SK-N-SH (cell line): ENCODE measurements at regions not wholly inside any gene's neighbourhood (a gene's known extent, or its start where the extent isn't known, plus 50 kb on each side); places are given as distances from the start of the nearest gene placed in this dataset.

Experiments
- CTCF ChIA-PET: fragments of 300-600, 350-600 bp; formaldehyde crosslinking; extraction: SDS; loops from one replicate; lab custom pipeline; 2021; lab: Yijun Ruan, JAX
- POLR2A ChIA-PET: fragments of 350-600 bp; sonication (Branson Sonifier 250); formaldehyde crosslinking; extraction: SDS; loops from one replicate; lab custom pipeline; 2020; ENCODE audit warnings: antibody characterized with exemption, inconsistent platforms; lab: Yijun Ruan, JAX
- DNase-seq: peaks from one replicate; pipeline ENCODE4 v3.0.0; 2012
- H2AFZ ChIP-seq: fragments of 200-600 bp; sonication (generic); 2 replicates; pipeline ENCODE4 v1.8.1; 2016; ENCODE audit warnings: antibody characterized with exemption, mild to moderate bottlenecking, low read depth
- H3F3A ChIP-seq: fragments of 200-600 bp; sonication (generic); replicated peaks from 2 replicates; pipeline ENCODE3; 2016; ENCODE audit warnings: antibody characterized with exemption, mild to moderate bottlenecking; ENCODE audit not compliant: insufficient read depth
- H3K27ac ChIP-seq, 2 experiments: fragments of 200-500 bp in 1 of 2; fragments of 200-600 bp in 1 of 2; sonication (Bioruptor generic) in 1 of 2; sonication (generic), shearing (Covaris generic) in 1 of 2; 2 replicates each; pipeline versions ENCODE4 v1.5.1 to v1.6.1; 2014 to 2016; ENCODE audit warnings: low read depth in 2 of 2, inconsistent platforms in 1 of 2, low read length in 1 of 2, mild to moderate bottlenecking in 1 of 2, mixed read lengths in 1 of 2
- H3K27me3 ChIP-seq: fragments of 200-600 bp; sonication (generic), shearing (Covaris generic); 2 replicates; pipeline ENCODE4 v1.6.1; 2016; ENCODE audit warnings: mixed run types; ENCODE audit not compliant: insufficient read depth
- H3K36me3 ChIP-seq, 2 experiments: fragments of 200-500 bp in 1 of 2; fragments of 200-600 bp in 1 of 2; sonication (Bioruptor generic) in 1 of 2; sonication (generic) in 1 of 2; replicated peaks in 1 of 2; 2 replicates each; pipeline versions ENCODE3 to v1.5.1; 2014 to 2016; ENCODE audit warnings: low read length in 1 of 2, mild to moderate bottlenecking in 1 of 2; ENCODE audit not compliant: insufficient read depth in 2 of 2, control insufficient read depth in 1 of 2
- H3K4me1 ChIP-seq, 2 experiments: fragments of 200-500 bp in 1 of 2; fragments of 200-600 bp in 1 of 2; sonication (Bioruptor generic) in 1 of 2; sonication (generic), shearing (Covaris generic) in 1 of 2; 2 replicates each; pipeline versions ENCODE4 v1.5.1 to v1.6.1; 2014 to 2016; ENCODE audit warnings: low read depth in 1 of 2, low read length in 1 of 2, mixed run types in 1 of 2; ENCODE audit not compliant: insufficient read depth in 2 of 2, control insufficient read depth in 1 of 2
- H3K4me2 ChIP-seq: fragments of 200-600 bp; sonication (generic), shearing (Covaris generic); 2 replicates; pipeline ENCODE4 v1.6.1; 2017; ENCODE audit warnings: mixed run types
- H3K4me3 ChIP-seq, 2 experiments: fragments of 200-500 bp in 1 of 2; fragments of 200-600 bp in 1 of 2; sonication (Bioruptor generic) in 1 of 2; sonication (generic), shearing (Covaris generic) in 1 of 2; 2 replicates each; pipeline versions ENCODE4 v1.5.1 to v1.8.1; 2014 to 2016; ENCODE audit warnings: low read depth in 2 of 2, inconsistent platforms in 1 of 2, low read length in 1 of 2, mild to moderate bottlenecking in 1 of 2, mixed read lengths in 1 of 2, moderate library complexity in 1 of 2
- H3K79me2 ChIP-seq: fragments of 200-600 bp; sonication (generic); 2 replicates; pipeline ENCODE4 v1.8.1; 2017; ENCODE audit warnings: mild to moderate bottlenecking; ENCODE audit not compliant: insufficient read depth
- H3K9ac ChIP-seq: fragments of 200-600 bp; sonication (generic); 2 replicates; pipeline ENCODE4 v1.6.1; 2017; ENCODE audit warnings: mixed run types
- H3K9me2 ChIP-seq: fragments of 200-600 bp; sonication (generic); 2 replicates; pipeline ENCODE4 v1.6.1; 2017; ENCODE audit warnings: mixed run types
- H3K9me3 ChIP-seq: fragments of 200-600 bp; sonication (generic); 2 replicates; pipeline ENCODE4 v1.6.1; 2017; ENCODE audit warnings: mixed run types, mild to moderate bottlenecking, moderate library complexity
- H4K20me1 ChIP-seq: fragments of 200-600 bp; sonication (generic); 2 replicates; pipeline ENCODE4 v1.6.1; 2017; ENCODE audit warnings: mild to moderate bottlenecking, mixed run types; ENCODE audit not compliant: insufficient read depth
- CHD2 ChIP-seq: fragments of 150-350 bp; IDR thresholded peaks from 2 replicates; pipeline ENCODE4 v1.6.1; 2018; ENCODE audit warnings: low read length; ENCODE audit not compliant: partially characterized antibody
- ELF1 ChIP-seq: IDR thresholded peaks from 2 replicates; pipeline ENCODE4 v1.4.0; 2012
- FOXJ3 ChIP-seq: sonication (generic); formaldehyde crosslinking; IDR thresholded peaks from 2 replicates; pipeline ENCODE4 v1.5.1; 2020; ENCODE audit warnings: mild to moderate bottlenecking, missing genetic modification reagents
- GATA2 ChIP-seq: sonication (generic); formaldehyde crosslinking; IDR thresholded peaks from 2 replicates; pipeline ENCODE4 v1.5.0; 2020; ENCODE audit warnings: mild to moderate bottlenecking, missing genetic modification reagents
- IRF3 ChIP-seq: fragments of 150-350 bp; IDR thresholded peaks from 2 replicates; pipeline ENCODE4 v1.6.1; 2016; ENCODE audit warnings: mild to moderate bottlenecking, low read depth, low read length
- MEF2A ChIP-seq: IDR thresholded peaks from 2 replicates; pipeline ENCODE4 v1.4.0; 2012; ENCODE audit warnings: low read depth, borderline replicate concordance
- MXI1 ChIP-seq: IDR thresholded peaks from 2 replicates; pipeline ENCODE4 v1.6.1; 2012; ENCODE audit warnings: mild to moderate bottlenecking, low read depth, low read length, improper control_type of control experiment
- NFIC ChIP-seq: IDR thresholded peaks from 2 replicates; pipeline ENCODE4 v1.4.0; 2012; ENCODE audit warnings: borderline replicate concordance
- NRF1 ChIP-seq: IDR thresholded peaks from 2 replicates; pipeline ENCODE4 v1.6.1; 2012; ENCODE audit warnings: low read depth, mild to moderate bottlenecking, low read length
- POLR2AphosphoS5 ChIP-seq: IDR thresholded peaks from 2 replicates; pipeline ENCODE4 v1.6.1; 2012; ENCODE audit warnings: low read depth, low read length
- RAD21 ChIP-seq: IDR thresholded peaks from 2 replicates; pipeline ENCODE4 v1.6.1; 2012; ENCODE audit warnings: mild to moderate bottlenecking, low read length
- RFX5 ChIP-seq: IDR thresholded peaks from 2 replicates; pipeline ENCODE4 v1.6.1; 2012; ENCODE audit warnings: mild to moderate bottlenecking, improper control_type of control experiment, low read length
- RXRA ChIP-seq: IDR thresholded peaks from 2 replicates; pipeline ENCODE4 v1.4.0; 2012; ENCODE audit warnings: low read depth, mild to moderate bottlenecking, borderline replicate concordance
- SMC3 ChIP-seq: IDR thresholded peaks from 2 replicates; pipeline ENCODE4 v1.6.1; 2012; ENCODE audit warnings: low read depth, low read length, improper control_type of control experiment
- TCF12 ChIP-seq: IDR thresholded peaks from 2 replicates; pipeline ENCODE4 v1.4.0; 2012
- TEAD4 ChIP-seq: IDR thresholded peaks from 2 replicates; pipeline ENCODE4 v1.4.0; 2012; ENCODE audit warnings: mild to moderate bottlenecking, borderline replicate concordance; ENCODE audit not compliant: insufficient read depth
- ZBTB33 ChIP-seq: IDR thresholded peaks from 2 replicates; pipeline ENCODE4 v1.4.0; 2012; ENCODE audit warnings: low read depth, borderline replicate concordance
- WGBS: methylation state at CpG from one replicate; pipeline ENCODE4 v1.1.6; 2017; ENCODE audit warnings: low lambda C conversion rate; 5-methylcytosine and 5-hydroxymethylcytosine counted together
- TF ChIP-seq, protein P1 (sequence below): IDR thresholded peaks from 2 replicates; pipeline ENCODE4 v1.4.0; 2012; ENCODE audit warnings: low read depth

- no peak overlapping the region for H3K4me2 ChIP-seq
- no peaks in the 10 kb centered on the region for H3K36me3 ChIP-seq
- DNase-seq, result no peak
- no peaks in the 10 kb centered on the region for H3F3A ChIP-seq
- CTCF ChIA-PET, result interaction anchor here (0.7 kb wide), 1 partner anchor 56 kb away, joined by 3 read pairs; no protein-coding TSS in a partner anchor
- H3K9me3 ChIP-seq, result peaks cover 14% of the 10 kb centered on the region; the same call in 1 of the 2 replicates
- no peaks in the 10 kb centered on the region for H3K79me2 ChIP-seq
- no peak overlapping the region for H2AFZ ChIP-seq
- no peak for TF ChIP-seq SMC3
- no peak for TF ChIP-seq NFIC
- TF ChIP-seq TCF12, result no peak
- no peak for TF ChIP-seq NRF1
- no peak for TF ChIP-seq RAD21
- TF ChIP-seq GATA2 (CRISPR knock-in tag), result no peak
- TF ChIP-seq MEF2A, result no peak
- no peak for TF ChIP-seq ZBTB33
- no peak for TF ChIP-seq ELF1
- no peaks in the 10 kb centered on the region for H3K27me3 ChIP-seq
- H3K27ac ChIP-seq, result no peak overlapping the region
- no peak overlapping the region for H3K9ac ChIP-seq
- H3K4me3 ChIP-seq, result no peak overlapping the region
- H3K9me2 ChIP-seq, result no peaks in the 10 kb centered on the region
- no peaks in the 10 kb centered on the region for H3K4me1 ChIP-seq
- POLR2A ChIA-PET, result no interaction called here
- H4K20me1 ChIP-seq, result no peaks in the 10 kb centered on the region
These were observed 602.9 kb upstream of the PFKP start for GRCh38 chr10:2464483-2464882.

DNA sequence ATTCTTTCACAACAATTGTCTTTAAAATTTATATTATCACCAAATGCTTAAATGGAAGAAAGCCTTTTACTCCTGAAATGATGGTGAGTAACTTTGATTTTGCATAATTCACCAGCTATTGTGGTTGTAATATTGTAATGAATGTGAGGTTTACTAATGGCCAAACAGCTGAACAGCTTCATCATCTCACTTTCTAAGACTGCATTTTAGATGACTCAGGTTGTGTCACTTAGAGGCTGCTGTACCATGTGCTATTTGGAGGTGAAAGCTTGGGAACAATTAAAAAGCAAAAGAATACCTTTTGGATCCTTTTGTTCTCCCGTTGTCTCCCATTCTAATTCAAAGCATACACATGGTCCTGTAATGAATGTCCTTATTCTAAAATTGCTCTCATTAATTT lies 604.0 kb upstream of the PFKP start:
- no peak overlapping the region for H3K4me3 ChIP-seq
- no peak overlapping the region for H3K27ac ChIP-seq
- WGBS, result 32% methylated on average over 1 of the region's 1 CpG
- no peaks in the 10 kb centered on the region for H3F3A ChIP-seq
- H3K36me3 ChIP-seq, result no peaks in the 10 kb centered on the region
- peaks cover 7% of the 10 kb centered on the region; the same call in 1 of the 2 replicates for H3K9me3 ChIP-seq
- no peak overlapping the region for H2AFZ ChIP-seq
- no peaks in the 10 kb centered on the region for H3K4me1 ChIP-seq
- CTCF ChIA-PET, result interaction anchor here (0.6 to 1.7 kb wide), 2 partner anchors 9 to 29 kb away, joined by 3 read pairs; no protein-coding TSS in a partner anchor
- no peaks in the 10 kb centered on the region for H4K20me1 ChIP-seq
- H3K9ac ChIP-seq, result no peak overlapping the region
- no peak overlapping the region for H3K4me2 ChIP-seq
- no peaks in the 10 kb centered on the region for H3K79me2 ChIP-seq
- DNase-seq, result no peak
- TF ChIP-seq MXI1 (no peak), GATA2 (CRISPR knock-in tag) (no peak), POLR2AphosphoS5 (no peak), FOXJ3 (CRISPR knock-in tag) (no peak), RXRA (no peak), IRF3 (no peak), CHD2 (no peak), RFX5 (no peak), TEAD4 (no peak)
- TF ChIP-seq, protein P1, sequence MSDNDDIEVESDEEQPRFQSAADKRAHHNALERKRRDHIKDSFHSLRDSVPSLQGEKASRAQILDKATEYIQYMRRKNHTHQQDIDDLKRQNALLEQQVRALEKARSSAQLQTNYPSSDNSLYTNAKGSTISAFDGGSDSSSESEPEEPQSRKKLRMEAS, result no peak
- H3K27me3 ChIP-seq, result no peaks in the 10 kb centered on the region
- POLR2A ChIA-PET, result no interaction called here
- no peaks in the 10 kb centered on the region for H3K9me2 ChIP-seq
